NCI-H2196 treated with DMSO at 0.1 percent for 48 hours (cell line): ENCODE measurements at regions not wholly inside any gene's neighbourhood (a gene's known extent, or its start where the extent isn't known, plus 50 kb on each side); places are given as distances from the start of the nearest gene placed in this dataset.

Experiments
- DNase-seq: peaks from one replicate; lab custom pipeline; 2025; ENCODE audit not compliant: unreplicated experiment; lab: John Stamatoyannopoulos, UW

GRCh38 chr16:48838349-48838748 is 228.4 kb upstream of the N4BP1 start:
- no peak for DNase-seq

GRCh38 chr16:48836636-48837035 is 226.7 kb upstream of the N4BP1 start:
- DNase-seq = no peak

DNA sequence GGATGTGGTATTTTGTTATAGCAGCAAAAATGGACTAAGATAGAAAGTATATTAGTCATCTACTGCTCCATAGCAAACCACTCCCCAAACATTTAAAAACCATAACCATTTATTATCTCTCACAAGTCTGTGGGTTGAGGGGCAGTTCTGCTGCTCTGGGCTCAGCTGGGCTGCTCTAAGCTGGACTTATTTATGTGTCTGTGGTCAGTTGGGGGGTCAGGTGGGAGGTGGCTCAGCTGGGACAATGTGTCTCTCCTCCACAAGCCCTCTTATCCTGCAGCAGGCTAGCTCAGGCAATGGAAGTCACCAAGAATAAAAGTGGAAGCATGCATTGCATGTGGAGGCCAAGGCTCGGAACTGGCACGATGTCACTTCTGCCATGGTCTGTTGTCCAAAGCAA is 226.1 kb upstream of the N4BP1 start:
- no peak for DNase-seq

- DNase-seq = no peak
Measured at GRCh38 chr16:48834576-48834975, 224.6 kb upstream of the N4BP1 start.

DNA sequence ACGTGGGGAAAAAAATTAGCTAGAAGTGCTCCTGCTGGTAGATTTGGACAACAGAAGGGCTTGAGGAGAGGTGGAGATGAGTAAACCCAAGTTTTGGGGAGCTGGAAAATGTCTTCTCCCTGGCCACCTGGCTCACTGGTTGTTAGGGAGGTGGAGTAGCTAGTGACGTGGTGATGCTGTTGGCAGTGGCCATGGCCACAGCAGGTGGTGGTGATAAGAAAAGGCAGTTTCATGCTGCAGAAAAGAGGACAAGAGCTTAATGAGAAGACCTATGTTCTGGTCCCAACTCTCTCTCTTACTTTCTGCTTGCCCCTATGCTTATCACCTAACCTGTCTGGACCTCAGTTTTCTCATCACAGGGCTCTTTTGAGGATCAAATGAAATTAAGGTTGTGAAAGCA is 223.5 kb upstream of the N4BP1 start:
- DNase-seq = no peak

DNA sequence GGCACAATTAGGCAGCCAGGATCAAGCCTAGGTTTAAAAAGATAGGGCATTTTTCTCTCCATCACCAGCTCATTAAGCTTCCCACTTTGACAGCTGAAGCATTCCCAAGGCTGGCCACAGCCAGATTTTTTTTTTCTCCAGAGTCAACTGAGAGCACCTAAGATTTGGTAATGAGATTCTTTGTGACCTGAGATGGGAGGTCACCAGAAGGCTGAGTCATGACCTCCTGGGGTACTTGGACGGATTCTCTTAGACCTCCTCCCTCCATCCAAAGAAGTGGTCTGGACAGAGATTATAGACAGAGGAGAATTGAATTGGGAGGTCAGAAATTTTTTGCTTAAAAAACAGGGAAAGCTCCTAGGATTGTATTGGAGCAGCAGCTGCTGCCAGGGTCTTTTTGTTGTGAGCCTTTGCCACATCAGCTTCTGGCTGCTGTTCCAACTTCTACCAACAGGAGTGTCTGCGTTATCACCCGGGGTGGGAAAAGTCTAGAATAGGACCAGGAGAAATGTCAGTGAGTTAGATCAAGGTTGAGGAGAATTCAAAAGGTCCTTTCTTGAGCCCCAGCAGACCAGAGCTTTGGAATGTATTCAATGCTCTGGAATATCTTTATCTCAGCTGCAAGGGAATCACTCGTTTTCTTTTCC is 221.2 kb upstream of the N4BP1 start:
- no peak for DNase-seq

GRCh38 chr16:48829336-48830310 is 219.6 kb upstream of the N4BP1 start:
- no peak for DNase-seq

- no peak for DNase-seq
Measured at GRCh38 chr16:48824271-48824670, 214.3 kb upstream of the N4BP1 start.

DNA sequence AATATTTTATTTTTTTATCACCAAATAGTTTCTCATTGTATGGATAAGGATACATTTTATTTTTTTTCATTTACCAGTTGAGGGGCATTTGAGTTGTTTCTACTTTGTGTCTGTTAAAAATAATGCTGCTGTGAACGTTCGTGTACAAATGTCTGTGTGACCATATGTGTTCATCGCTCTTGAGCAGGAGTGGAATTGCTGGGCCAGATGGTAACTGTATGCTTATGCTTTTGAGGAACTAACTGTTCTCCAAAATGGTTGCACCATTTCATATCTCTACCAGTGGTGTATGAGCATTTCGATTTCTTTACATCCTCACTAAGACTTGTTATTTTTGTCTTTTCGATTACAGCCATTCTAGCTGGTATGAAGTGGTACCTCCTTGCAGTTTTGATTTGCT is 212.5 kb upstream of the N4BP1 start:
- DNase-seq = no peak

GRCh38 chr16:48820379-48820778 is 210.4 kb upstream of the N4BP1 start:
- DNase-seq = no peak

DNA sequence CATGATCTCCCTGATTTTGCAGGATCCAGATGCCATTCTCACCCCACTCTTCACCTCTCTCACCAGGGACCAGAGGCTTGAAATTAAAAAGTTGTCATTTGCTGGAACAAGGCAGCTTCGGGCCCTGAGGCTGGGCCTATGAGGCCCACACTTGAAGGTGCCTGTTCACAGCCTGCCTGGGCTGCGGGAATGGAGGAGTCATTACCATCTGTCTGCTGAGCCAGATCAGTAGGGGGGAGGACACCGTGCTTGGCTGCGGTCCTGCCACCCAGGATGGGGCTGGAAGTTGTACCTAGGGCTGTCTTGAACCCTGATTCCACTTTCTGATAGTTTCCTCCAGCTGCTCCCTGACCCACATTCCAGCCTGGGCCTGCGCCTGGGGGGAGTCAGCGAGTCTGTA is 208.3 kb upstream of the N4BP1 start:
- DNase-seq = no peak

- DNase-seq = no peak
Measured at GRCh38 chr16:48817032-48817431, 207.1 kb upstream of the N4BP1 start.

DNA sequence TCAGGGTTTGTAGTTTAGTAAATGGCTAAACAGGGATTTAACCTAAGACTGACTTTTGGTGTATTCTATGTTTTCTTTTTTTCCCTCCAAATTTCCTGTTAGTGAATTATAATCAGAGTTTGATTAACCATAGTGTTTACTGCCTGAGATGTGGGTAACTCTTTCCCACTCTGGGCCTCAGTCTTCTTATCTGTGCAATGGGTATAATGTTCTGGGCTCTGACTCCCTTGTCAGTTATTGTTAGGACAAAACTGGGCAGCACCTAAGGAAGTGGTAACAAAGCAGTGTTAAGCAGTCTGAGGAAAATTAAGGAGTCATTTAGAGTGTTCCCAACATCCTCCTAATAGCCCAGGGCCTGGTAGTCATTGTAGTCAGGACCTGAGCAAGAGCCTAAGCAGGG is 206.4 kb upstream of the N4BP1 start:
- no peak for DNase-seq

- no peak for DNase-seq
Measured at GRCh38 chr16:48814994-48815393, 205.0 kb upstream of the N4BP1 start.

DNA sequence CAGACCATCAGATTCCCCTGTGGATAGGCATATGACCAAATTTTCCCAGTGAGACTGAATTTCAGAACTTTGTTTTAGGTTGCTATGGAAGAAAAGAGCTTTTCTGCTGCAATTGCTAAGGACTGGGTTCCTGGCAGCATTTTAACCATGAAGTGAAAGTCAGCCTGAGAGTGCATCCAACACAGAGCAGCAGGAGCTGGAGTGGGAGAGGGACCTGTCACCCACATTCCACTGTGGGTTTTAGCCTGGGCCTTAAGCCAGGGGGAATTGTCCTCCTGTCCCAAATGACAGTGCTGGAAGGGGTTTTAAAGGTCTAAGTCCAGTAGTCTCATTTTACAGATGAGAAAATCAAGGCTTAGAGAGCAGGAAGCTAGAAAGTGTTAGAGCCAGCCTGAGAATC is 203.5 kb upstream of the N4BP1 start:
- no peak for DNase-seq

GRCh38 chr16:48812856-48813255 is 202.9 kb upstream of the N4BP1 start:
- no peak for DNase-seq

DNA sequence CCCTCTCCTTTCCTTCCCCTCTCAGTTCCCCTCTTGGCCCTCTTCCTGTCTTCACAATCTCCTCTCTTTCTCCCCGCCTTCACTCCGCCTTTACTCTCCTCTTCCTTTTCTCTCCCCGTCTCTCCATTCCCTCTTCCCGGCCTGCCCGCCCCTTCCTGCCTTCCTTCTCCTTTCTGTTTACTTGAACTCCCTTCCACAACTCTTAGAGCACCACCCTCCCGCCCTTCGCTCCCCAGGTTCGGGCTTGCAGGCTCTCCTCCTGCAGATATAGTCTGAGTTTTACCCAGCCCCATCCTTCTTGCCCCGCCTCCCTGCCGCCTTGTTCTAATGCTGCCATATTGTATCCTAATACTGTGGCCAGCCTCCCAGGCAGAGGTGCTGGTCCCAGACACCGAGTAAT is 201.5 kb upstream of the N4BP1 start:
- DNase-seq = no peak

GRCh38 chr16:48810803-48811453 is 200.9 kb upstream of the N4BP1 start:
- no peak for DNase-seq

- no peak for DNase-seq
Measured at GRCh38 chr16:48810436-48810802, 200.4 kb upstream of the N4BP1 start.

DNA sequence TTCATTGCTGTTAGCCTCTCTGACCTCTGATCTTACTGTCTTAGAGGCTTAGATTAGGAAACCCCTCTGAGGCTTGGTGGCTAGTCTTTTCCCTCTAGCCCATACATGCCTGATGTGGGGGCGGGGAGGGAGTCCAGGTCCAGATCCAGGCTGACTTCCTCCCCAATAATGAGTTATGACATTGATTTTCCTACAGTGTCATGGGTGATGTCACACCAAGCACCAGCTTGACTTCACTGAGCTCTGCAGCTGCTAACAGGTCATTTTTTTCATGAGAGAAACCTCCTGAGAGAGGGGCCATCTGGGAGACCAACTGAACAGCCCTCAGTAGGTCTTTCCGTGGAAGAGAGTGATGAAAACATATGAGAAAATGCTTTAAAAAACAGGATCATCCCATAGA is 180.2 kb upstream of the N4BP1 start:
- no peak for DNase-seq

DNA sequence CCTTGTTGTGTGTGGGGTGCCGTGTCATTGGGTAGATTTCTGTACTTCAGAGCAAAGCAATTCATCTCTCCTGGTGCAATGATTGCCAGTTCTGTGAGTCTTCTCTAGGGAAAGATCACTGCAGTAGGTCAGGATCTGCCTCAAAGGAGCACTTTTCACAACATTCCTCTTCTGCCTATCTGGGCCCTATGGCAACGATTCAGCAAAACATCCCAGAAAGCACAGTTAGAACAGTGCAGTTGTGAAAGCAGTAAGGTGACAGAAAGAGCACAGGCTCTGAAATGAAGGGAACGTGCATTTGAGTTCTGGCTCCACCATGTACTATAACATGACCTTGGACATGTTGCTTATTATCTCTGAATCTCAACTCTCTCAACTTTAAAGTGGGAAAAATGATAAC is 178.5 kb upstream of the N4BP1 start:
- DNase-seq = no peak

GRCh38 chr16:48745541-48745940 is 135.6 kb upstream of the N4BP1 start:
- no peak for DNase-seq
